ENCODE measurements at regions not wholly inside any gene's neighbourhood (a gene's known extent, or its start where the extent isn't known, plus 50 kb on each side); places are given as distances from the start of the nearest gene placed in this dataset.

- DNase-seq = no peak
These were observed 318.7 kb downstream of the TMEM161B start for GRCh38 chr5:87949676-87950631.

DNA sequence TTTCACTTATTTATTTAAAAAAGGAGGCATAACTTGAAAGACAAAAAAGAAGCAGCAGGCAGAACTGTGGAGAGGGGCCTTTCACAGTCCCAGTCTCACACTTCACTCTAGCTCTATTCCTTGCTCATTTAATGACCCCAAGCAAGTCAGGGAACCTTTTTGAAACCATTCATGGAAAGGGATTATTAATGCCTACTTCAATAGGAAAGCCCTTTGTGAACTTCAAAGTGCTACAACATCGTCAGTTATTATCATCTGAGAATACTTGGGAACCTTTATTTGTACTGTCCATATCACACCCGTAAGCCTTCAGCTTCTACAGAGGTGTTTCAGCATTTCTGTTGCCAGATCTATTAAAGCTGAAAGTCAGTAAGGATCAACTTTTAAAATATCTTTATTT lies 320.2 kb downstream of the TMEM161B start:
- no peak for DNase-seq

GRCh38 chr5:87946271-87946670 lies 322.4 kb downstream of the TMEM161B start:
- DNase-seq = no peak

DNA sequence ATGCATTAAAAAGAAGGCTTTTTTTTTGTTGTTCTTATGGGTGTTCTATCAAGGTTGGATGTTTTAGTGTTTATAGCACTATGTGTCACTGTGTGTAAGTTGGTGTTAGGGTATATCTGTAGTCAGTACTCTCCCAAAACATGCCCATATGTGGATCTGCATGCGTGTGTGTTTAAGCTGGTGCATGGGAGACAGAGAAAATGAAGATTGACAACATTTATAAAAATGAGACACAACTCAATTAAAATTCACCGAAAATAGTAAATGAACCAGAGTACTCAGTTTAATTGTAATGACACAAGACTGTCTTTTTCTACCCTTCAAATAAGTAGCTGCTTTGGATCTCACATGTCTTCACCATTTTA lies 323.4 kb downstream of the TMEM161B start:
- DNase-seq = no peak

DNA sequence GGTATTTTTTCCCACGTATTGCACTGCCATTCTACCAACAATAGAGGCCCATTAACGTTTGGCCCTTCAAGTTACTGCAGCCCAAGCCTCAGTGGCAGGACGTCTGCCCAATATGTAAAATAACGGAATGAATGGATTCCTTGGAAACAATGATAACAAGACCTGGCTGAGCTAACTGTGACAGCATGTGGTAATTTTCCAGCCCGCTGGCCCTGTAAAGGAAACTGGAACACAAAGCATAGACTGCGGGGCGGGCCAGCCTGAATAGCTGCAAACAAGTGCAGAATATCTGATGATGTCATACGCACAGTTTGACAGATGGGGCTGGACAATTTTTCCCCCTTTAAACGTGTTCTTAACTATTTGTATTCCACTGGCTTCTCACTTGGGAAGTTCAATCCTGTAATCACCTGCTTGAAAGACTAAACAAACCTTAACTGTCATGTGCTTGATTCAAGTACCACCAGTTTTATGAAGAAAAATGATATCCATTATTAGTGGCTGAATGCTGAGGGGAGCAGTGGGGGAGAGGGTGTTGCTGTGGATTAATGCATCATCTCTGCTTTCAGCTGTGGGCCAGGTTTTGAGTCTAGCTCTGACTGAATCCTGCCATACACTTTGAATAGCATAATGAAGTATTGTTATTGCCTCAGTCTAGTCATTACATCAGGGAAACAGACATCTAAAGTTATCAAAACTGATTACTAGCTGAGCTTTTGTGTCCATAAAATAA lies 323.9 kb downstream of the TMEM161B start:
- DNase-seq = no peak

DNA sequence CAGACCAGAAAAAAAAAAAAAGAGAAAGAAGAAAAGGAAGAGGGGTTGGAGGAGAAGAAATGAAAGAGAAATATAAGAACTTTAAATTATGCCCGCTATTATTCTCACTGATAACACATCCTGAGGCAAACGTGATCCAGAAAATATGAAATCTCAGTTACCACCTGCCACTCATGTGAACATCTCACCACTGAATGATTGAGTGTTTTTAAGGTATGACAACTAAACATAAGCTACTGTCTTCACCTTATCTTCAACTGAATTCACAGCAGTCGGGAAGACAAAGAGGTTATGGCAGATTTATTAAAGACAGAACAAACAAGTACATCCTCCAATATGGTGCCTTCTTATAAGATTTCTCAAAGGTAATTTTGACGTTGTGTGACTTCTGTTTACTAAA lies 327.9 kb downstream of the TMEM161B start:
- DNase-seq = no peak

- no peak for DNase-seq
These were observed 332.0 kb downstream of the TMEM161B start for GRCh38 chr5:87936667-87937066.

- DNase-seq = no peak
These were observed 344.2 kb downstream of the TMEM161B start for GRCh38 chr5:87924436-87924835.

GRCh38 chr5:87916320-87916719 lies 352.3 kb downstream of the TMEM161B start:
- DNase-seq = no peak

DNA sequence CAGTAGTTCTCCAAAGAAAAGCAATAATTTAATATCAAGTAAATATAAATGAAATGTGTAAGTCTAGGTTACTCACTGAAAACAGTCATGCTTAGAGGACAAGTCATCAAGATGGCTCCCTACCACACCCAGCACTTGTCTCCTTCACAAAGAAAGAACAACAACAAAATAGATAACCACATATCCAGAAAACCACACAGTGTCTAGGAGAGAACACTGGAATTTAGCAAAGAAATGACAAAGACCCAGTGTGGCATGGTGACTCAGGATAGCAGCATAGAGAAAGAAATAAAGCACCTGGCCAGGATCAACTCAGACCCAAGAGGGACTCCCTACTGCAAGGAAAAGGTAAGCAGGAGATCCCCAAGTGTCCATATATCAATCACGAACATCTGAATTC lies 356.2 kb downstream of the TMEM161B start:
- DNase-seq = no peak

- DNase-seq = no peak
These were observed 359.3 kb downstream of the TMEM161B start for GRCh38 chr5:87909382-87909781.

- DNase-seq = no peak
These were observed 361.7 kb downstream of the TMEM161B start for GRCh38 chr5:87906962-87907361.

DNA sequence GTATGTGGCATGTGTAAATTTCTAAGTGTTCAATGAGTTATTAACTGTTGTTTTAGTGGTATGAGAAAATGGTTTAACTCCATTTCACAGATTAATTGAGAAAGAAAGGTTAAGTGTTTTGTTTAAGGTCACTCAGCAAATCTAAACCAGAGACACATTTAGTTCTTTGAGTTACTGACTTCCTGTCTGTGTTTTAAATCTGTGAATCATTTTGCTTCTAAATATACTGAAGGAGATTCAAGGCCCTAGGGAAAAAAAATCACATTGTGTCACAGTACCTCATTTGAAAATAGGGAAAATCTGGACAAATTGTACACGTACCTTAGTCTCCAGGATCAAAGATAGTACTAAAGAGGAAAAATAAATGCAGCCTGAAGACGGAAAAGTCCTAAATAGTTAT lies 368.2 kb downstream of the TMEM161B start:
- no peak for DNase-seq

GRCh38 chr5:87899721-87900131 lies 368.9 kb downstream of the TMEM161B start:
- no peak for DNase-seq

DNA sequence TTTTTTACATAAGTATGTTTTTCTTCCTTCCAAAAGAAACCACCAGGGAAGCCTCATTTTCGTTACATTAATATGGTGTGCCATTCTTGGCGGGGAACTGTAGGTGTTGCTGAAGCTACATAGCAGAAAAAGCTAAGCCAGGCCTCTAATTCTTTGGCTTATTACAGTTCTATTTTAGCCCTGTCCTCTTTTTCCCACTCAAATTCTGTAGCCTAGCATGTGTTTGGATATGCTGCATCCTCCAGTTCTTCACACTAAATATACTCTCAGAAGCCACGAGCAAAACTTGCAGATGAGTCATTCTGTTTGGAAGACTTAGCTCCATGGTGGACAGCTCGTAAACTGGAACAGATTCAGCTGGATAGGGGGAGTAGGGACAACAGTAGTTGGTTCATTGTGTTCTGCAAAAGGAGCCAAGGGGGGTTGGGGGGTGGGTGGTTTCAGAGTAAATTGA lies 369.4 kb downstream of the TMEM161B start:
- no peak for DNase-seq

DNA sequence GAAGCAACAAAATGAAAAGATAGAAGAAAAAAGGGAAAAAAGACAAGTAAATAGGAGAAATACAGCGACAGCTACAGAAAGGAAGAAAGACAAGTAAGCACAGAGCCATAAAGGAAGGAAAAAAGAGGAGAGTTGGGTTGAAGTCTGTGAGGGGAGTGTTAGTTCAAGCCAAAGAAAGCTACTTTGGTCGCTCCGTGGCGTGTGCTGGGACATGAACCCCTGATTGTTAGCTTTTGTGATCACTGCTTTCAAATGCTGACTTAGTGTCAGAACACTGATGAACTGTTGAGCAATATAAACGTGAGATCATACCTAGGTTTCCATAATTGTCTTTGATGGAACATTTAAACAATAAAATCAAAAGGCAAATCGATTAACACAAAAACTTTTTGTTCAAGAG lies 370.1 kb downstream of the TMEM161B start:
- DNase-seq = no peak

GRCh38 chr5:87888139-87888538 lies 380.5 kb downstream of the TMEM161B start:
- no peak for DNase-seq

- DNase-seq = no peak
These were observed 381.4 kb downstream of the TMEM161B start for GRCh38 chr5:87887247-87887646.

DNA sequence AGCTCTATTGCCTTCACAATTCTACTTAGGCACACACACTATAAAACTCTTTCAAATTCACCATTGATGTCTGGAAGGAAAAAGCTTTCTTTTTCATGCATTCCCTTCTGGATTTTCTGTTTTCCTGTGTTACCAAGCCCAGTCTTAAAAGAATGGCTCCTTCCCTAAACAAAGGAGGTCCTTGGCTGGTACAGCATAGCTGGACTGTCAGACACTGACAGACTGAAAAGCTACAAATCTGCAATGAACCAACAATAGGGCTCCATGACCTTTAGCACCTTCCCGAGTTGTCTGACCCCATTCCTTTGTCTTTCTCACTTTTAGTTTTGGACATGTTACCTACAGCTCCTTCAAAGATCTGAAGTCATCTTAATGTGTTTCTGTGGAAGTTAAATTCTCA lies 382.5 kb downstream of the TMEM161B start:
- DNase-seq = no peak

GRCh38 chr5:87885758-87886157 lies 382.9 kb downstream of the TMEM161B start:
- no peak for DNase-seq

DNA sequence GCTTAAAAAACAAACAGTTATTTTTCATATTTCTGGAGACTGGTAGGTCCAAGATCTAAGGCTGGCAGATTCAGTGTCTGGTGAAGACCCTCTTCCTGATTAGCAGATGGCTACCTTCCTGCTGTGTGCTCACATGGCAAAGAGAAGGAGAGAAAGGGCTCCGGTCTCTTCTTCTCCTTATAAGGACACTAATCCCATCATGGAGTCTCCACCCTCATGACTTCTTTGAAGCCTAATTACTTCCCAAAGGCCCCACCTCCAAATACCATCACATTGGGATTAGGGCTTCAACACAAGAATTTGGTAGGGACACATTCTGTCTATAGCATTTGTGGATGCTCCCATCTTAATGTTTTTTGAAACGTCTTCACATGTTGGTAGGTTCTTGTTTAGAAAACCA lies 391.1 kb downstream of the TMEM161B start:
- no peak for DNase-seq

GRCh38 chr5:87877023-87877422 lies 391.6 kb downstream of the TMEM161B start:
- DNase-seq = no peak

GRCh38 chr5:87876616-87877015 lies 392.0 kb downstream of the TMEM161B start:
- no peak for DNase-seq

DNA sequence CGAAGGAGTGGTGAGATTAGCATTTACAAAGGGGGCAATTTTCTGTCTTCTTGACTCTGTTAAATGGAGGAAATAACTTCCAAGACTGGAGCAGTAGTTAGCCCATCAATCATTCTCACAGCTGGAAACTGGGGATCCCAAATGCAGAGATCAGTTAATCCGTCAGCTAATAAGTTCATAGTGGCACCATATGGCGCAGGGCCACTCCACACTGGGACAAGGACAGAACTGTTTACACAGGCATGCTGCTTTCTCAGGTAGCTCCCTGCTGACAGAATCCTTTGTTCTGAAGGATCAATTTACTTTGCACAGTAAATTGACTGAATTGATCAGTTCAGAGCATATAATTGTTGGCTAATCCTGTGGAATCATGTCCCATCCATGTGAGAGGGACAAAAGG lies 395.7 kb downstream of the TMEM161B start:
- DNase-seq = no peak
